ENCODE measurements at regions not wholly inside any gene's neighbourhood (a gene's known extent, or its start where the extent isn't known, plus 50 kb on each side); places are given as distances from the start of the nearest gene placed in this dataset.

DNA sequence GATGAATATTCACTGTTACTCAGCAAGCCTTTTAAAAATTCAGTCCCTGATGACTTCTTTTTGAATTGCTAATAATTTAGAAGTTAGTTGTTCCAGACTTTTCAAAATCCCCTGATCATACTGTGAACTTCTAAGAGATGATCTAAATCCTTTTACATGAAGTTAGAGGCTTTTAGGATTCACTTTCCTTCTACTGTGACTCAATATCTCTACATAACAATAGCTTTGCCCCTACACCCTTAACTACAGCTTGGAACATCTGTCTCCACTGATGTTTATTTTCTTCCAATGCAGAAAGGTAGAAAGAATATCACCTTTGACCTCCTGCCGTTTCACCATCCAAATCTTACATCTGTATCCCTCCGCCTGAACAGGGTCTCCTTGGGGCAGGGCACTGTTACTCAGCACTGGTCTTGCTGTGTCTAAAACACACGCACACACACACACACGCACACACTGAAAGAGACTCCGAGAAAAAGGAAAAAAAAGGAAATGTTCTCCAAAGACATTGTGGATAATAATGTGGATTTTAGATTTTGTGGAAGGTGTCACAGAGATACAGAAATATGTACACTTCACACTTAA is 111.6 kb upstream of the GPRIN3 start:
- DNase-seq = no peak

DNA sequence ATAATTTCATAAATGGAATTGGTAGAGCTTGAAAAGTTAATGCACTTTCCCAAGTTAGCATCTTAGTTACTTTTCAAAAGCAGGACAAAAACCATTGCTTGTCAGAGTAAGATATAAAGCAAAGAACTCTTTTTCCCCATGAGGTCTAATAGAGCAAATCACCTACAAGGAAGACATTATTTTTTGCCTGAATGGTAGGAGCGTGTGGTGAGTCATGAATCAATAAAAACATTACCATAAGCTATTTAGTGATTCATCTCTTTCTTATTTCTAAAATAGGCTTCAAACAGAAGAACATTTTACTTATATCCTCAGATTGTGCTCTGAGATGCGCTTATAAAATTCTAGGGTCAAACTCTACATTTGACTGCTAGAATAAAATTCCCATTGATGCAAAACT is 109.4 kb upstream of the GPRIN3 start:
- no peak for DNase-seq

DNA sequence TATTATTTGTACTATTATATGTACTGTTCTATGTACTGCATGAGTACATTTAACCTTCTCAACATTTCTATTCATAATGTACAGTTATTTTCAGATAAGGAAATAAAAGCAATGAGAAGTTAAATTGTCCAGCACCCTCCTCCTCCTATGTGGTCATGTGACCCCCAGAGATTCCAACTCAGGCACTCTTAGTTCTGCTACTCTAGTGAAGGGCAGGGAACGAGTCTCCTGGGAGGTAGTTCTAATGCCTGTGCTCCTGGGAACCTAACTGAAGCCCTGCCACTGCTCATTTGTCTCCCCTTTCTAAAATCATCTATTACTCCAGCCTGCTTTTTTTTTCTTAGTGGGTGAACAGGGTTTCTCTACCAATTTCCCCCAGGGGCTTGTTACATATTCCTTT is 105.9 kb upstream of the GPRIN3 start:
- DNase-seq = no peak

DNA sequence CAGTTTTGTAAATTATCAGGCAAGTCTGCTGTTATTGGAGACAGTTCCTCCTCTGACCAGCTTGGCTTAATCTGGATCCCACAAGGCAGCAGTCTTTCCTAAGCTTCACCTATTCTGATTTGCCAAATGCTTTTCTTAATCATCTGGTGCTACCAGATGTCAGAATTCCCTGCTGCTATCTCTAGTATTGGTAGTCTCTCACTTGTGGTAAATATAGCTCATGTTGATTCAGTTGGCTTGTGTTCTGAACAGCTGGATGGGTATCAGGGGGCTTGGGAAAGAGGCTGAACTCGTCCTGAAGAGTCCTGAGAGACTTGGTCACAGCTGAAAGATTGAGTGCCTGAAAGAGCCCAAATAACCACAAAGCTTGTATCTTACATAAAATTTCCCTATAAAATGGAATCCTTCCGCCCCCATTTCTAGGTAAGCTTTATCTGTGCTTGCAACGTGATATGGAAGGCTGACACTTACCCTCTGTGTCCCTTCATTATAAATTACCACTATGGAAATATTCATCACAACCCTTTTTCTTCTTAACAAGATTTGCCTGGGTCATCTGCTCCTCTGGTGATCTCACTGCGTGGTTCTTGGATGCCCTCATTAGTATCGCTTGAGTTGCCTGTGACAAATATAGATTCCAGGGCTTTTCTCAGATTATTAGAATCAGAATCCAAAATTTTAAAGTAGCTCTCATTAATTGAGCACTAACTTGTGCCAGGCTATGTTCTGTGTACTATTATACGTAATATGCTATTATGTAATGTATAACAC is 104.1 kb upstream of the GPRIN3 start:
- peak; percentile 16 for DNase-seq

DNA sequence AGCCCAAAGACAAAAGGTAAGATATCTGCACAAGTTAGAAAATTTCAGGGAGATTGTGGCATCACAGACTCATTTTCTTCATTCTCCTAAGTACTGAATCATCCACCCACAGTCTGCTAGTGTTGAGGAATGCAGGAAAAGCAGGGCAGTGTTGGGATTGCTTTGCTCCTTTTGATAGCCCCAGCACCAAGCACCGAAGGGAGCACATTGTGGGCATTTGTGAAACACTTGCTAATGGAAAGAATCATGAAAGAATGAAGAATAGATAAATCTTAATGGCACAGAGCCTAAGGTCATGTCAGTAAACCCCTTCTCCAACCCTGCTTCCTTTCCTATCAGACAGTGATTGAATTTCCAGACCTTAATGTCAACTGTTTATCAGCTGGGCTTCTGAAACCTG is 103.1 kb upstream of the GPRIN3 start:
- DNase-seq = no peak

DNA sequence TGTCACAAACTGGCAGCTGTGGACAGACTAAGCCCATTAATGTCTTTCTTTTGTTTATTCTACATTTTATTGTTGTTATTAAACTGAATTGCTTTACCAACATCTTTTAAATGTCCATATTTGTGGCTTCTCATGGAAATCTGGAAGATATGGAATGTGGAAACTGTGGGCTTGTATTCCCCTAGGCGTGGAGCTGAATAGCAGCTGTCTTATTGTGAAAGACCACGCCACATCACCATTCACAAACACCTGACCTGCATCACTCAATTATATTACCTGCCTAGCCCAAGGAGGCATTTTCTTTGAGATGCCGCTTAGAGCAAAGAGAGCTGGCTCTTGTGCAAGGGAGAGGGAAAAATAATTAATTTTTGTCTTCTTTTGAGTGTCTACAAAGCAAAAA is 96.9 kb upstream of the GPRIN3 start:
- DNase-seq = no peak

DNA sequence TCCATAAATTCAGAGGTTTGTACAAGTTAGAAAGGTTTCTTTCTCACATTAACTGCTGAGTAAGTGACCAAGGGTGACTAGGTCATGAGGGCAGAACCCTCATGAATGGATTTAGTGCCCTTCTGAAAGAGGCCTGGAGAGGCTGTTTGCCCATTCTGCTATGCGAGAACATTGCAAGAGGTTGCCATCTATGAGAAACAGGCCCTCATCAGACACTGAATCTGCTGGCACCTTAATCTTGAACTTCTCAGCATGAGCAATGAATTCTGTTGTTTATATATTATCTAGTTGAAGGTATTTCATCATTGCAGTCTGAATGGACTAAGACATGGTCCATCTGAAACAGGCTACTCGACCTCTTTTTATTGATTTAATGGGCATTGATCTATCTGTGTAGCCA is 96.2 kb upstream of the GPRIN3 start:
- no peak for DNase-seq

DNA sequence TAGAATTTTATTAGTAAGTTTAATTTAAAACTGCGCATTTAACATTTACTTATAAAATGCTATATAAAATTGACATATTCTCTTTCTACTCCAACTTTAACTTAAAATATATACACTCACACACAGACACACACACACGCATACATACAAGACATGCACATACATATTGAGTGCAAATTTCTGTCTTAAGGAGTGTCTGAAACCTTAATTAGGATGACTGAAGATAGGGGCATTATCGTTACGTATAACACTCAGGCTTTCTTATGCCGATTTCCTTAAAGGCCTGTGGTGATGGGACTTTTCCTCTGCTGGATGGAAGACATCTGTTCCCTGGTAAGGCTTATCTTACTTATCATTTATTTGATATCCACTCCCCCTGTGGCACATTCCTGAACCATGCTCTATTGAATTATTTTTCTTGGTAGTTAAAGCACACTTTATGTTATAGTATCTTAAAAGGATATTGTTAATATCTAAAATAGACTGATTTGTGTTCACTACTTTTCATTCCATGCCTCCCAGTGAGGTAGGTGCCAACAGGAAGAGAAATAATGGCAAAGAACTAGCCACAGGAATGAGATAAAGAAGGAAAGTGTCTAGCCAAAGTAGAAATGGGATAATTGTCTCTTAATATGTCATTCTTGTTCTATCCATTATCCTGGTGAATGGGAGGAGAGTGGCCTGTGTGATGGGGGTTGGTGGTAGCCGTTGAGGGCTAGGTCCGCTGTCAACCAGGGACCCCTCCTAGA is 92.9 kb upstream of the GPRIN3 start:
- DNase-seq = no peak

DNA sequence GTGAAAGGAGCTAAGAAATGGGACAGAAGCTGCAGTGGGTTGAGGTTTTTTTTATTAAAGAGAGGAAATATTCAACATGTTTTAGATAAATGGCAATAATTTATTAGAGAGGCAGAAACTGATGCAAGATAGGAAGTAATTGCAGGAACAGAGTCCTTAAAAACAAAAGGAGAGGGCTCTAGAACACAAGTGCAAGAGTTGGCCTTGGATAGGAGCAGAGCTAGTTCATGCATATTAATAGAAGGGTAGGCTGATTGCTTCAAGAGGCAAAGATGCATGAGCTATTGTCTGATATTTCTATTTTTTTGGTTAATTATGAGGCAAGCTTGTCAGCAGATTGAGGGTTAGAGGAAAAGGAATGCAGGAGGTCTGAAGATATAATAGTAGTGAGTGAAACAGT is 91.0 kb upstream of the GPRIN3 start:
- DNase-seq = no peak

DNA sequence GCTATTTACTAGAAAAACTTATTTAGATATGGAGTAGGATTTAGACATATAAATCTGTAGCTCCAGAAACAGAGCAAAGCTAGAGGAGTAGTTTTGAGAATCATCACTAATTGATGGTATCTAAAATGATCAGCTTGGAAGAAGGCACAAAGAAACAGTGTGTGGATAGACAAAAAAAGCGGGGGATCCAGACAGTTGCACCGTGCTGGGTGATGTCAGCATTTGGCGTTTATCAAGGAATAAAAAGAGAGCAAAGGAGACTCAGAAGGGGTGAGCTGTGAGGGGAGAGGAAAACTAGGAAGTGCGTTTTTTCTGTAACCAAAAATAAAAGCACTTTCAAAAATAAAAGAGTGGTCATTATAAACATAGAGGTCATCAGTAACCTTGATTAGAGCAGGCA is 90.5 kb upstream of the GPRIN3 start:
- DNase-seq = no peak

DNA sequence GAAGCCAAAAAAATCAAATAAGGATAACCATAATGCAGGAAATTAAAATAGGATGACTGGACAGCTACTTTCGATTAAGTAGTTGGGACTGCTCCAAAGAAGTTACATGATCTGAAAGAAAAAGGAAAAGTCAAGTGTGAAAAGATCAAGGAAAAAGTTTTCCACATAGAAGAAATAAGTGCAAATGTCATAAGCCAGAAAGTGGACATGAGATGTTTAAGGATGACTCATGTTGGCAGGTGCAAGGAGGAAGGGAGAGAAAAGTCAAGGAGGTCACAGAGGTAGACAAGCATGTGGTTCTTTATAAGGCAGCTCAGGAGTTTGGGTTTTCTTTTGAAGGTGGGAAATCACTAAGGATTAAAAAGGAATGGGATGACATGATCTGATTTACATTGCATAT is 89.8 kb upstream of the GPRIN3 start:
- DNase-seq = no peak

DNA sequence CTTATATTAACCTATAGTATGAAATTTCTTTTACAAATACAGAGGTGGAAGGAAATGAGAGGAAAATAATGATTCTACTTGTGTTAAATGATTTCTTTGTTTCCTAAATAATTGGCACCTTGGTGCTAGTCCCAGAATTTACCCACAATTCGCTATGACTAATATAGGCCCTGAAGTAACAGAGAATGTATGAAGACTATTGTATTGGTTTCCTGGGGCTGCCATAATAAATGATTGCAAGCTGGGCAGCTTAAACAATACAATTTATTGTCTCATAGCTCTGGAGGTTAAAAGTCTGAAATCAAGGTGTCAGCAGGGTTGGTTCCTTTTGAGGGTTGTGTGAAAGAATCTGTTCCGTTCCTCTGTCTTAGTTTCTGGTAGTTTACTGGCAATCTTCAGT is 74.8 kb upstream of the GPRIN3 start:
- no peak for DNase-seq

DNA sequence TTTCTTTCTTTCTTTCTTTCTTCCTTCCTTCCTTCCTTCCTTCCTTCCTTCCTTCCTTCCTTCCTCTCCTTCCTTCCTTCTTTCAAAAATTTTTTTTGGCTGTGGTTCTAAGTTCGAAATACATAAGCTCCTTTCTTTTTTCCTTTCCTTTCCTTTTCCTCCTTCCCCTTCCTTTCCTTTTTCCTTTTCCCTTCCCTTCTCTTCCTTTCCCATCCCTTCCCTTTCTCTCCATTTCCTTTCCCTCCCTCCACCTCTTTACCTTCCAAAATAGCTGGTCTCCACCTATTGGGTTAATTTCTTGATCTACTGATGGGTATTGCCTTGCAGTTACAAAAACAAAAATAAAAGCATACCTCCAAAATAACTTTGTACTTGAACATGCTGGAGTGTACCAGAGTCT is 73.4 kb upstream of the GPRIN3 start:
- DNase-seq = no peak

DNA sequence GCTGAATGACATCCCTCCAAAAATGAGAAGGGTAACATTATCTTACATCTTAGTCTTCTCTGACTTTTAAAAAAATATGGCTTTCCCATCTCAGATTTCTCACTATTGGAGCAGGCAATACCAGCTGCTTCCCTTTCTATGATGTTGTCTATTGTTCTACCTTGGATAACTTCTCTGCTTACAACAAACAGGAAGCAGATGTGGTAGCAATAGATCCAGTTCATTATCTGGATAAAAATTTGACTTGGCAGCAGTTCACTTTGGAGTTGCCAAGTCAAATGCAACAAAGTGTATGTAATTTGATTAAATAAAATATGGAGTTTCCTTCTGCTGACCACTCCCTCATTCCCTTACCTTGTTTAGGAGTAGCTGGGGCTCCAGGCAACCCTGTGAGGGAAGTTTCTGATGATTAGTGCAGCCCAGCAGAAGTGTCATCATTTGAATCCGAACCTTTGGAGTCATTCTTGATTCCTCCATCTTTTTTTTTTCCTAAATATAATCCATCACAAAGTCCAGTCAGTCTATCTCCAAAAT is 72.0 kb upstream of the GPRIN3 start:
- DNase-seq = peak; percentile 7

DNA sequence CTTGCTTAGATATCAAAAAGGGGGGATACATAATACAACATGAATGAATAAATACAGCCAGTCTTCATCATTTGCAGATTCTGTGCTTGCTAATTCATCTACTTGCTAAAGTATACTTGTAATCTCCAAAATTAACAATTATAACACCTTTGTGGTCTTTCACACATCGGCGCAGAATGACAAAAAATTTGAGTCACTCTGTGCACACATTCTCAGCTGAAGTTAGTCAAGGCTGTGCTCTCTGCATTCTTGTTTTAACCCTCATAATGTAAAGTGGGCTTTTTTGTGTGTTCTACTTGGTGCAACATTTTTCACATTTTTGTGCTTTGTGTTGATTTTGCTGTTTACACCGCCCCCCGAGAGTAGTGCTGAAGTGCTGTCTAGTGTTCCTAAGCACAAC is 65.8 kb upstream of the GPRIN3 start:
- no peak for DNase-seq

DNA sequence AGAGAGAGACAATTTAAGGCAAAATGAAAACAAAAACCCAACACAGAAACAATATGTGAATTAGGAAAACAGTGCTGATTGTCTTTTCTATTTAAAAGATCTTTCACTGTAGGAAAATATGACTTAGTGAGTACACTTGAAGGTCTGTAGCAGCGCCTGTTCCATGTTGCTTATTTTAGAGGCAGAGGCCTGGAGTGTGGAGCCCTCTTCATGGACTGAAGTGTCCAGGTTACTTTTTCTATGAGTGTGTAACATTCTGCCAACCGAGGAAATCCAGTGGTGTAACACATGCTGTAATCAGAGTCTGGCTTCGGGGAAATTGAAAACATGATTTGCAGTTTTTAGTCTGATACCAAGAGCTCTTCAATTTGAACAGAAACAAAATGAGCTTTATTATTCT is 64.0 kb upstream of the GPRIN3 start:
- DNase-seq = no peak

DNA sequence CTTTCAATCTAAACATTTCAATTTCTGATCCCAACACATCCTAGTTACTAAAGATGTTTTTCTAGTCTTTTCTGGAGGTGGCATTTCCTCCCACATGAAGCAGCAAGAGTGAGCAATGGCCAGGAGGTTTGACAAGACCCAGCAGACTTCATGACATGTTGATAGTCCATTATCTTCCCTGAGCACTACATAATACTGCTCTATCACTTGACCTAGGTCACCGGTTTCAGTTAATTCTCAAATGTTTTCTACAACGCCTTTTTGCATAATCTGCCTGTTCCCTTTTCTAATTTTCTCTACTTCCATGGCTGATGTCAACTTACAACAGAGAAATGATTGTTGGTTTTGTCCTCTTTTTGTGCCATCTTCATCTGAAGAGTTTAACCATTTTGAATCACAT is 62.0 kb upstream of the GPRIN3 start:
- DNase-seq = no peak

DNA sequence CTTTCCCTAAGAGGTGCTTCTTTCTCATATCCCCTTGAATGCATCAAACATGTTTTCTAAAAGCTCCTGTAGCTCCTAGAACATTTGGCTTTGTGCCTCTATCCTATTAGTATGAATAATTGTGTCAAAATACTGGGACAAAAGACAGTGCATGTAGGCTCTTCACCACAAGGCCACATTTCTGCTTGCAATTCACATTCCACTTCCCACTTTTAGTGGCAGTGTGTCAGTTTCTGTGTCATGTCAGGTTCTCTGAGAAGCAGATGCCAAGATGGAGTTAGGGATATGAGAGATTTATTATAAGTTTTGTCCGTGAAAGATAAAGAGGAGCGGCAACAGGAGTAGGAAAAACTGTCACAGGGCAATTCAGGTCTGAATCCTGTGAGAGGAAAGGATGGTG is 61.3 kb upstream of the GPRIN3 start:
- DNase-seq = peak; percentile 2

DNA sequence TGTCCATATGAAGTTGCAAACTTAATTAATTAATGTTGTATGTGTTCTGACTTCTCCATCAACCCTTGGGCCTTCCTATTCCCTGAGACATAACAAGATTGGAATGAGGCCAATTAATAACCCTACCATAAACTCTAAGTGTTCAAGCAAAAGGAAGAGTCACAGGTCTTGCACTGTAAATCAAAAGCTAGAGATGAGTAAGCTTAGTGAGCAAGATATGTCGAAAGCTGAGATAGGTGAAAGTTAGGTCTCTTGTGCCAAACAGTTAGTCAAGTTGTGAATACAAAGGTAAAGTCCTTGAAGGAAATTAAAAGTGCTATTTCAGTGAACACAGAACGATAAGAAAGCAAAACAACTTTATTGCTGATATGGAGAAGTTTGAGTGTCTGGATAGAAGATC is 58.2 kb upstream of the GPRIN3 start:
- DNase-seq = no peak

DNA sequence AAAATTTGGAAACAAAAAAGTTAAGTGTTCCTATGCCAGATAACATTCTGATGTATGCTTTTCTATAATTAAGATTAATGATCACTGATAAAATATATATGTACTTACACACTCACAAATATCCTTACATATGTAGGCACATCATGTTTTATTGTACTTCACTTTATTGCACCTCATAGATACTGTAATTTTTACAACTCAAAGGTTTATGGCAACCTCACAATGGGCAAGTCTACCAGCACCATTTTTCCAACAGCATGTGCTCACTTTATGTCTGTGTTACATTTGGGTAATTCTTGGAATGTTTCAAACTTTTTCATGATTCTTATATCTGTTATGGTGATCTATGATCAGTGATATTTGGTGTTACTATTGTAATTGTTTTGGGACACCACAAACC is 57.8 kb upstream of the GPRIN3 start:
- no peak for DNase-seq

DNA sequence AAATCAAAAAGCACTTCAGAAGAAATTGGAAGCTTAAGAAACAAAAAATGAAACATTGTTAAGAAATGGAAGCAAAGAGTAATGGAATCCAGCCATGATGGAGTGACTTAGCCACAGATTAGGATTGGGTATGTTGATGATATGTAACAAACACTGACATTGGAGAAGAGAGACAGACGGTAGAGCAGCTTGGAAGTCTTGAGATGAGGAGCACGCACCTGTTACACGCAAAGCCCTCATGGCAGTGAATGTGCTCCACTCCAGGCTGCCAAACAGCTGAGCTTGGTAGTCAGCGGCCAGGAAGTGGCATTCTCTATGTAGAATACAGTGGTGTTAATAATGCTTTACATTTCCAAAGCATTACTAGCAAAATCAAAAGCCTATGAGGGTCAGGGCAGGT is 56.9 kb upstream of the GPRIN3 start:
- peak; percentile 3 for DNase-seq

DNA sequence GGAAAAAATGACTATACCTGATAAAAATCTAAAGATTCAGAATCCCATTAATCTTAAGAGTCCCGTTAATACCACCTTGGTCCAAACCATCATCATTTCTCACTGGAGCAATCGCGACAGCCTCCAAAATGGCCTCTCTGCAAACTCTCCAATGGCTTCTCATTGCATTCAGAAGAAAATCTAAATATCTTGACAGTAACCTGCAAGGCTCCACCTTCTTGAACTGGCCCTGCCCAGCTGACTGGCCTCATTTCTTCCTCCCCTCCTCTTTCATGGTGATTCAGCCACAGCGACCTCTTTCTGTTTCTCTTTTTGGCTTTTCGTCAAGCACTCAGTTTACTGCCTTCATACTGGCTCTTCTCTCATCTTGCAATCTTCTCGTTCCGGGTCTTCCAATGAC is 56.2 kb upstream of the GPRIN3 start:
- no peak for DNase-seq

DNA sequence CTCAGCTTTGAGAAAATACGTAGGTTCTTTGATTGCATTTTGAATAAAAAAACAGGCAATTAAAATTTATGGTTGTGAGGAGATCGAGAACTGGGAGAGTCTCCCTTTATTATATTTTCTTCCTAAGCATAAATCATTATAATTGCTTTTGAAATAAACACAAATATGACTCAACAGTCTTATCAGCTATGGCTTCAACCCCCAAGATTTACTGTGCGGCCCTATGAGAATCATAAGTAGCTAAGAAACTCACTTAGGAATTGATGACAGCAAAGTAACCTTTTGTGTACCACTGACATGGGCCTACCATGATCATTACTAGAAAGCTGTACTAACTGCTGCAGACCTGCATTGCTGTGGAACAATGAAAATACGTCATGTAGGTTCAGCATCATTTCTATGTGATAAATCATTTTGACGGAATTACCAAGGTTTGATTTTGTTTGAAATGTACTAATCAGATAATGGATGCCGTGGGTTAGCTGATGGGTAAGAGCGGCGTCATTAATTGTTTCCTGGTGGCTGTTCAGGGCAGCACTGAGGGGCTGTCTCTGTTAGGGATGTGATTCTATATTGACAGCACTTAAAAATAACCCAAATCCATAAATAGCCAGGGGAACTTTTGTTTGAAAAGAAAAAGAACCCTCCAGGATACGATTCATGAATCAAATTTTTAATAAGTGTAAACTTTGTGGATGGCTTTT is 51.5 kb upstream of the GPRIN3 start:
- no peak for DNase-seq

All from hindlimb muscle (tissue), 1 donor.